HCT116 (cell line): ENCODE measurements at regions not wholly inside any gene's neighbourhood (a gene's known extent, or its start where the extent isn't known, plus 50 kb on each side); places are given as distances from the start of the nearest gene placed in this dataset.

Source experiments
- ATAC-seq: fragments of 200-7000 bp; cut with Tn5 transposase; 2 replicates; pipeline ENCODE4 v1.9.1; 2020; ENCODE audit warnings: mild to moderate bottlenecking, moderate library complexity
- BruUV-seq: library from RNA; stranded (reverse); fragments of 400-500 nt; replicated peaks from 2 replicates; lab custom pipeline; 2021; lab: Mats Ljungman, UMichigan
- CTCF ChIA-PET: fragments of 300-600 bp; sonication (Branson Sonifier 250); formaldehyde crosslinking; loops from one replicate; lab custom pipeline; 2021; ENCODE audit warnings: antibody characterized with exemption; lab: Charles Lee
- POLR2A ChIA-PET: fragments of 300-600, 350-600 bp; sonication (Branson Sonifier 250); formaldehyde crosslinking; loops from one replicate; lab custom pipeline; 2021; ENCODE audit warnings: antibody characterized with exemption; lab: Charles Lee
- RAD21 ChIA-PET, 2 experiments: fragments of 300-600 bp; sonication (Branson Sonifier 250); formaldehyde crosslinking; loops; one replicate each; lab custom pipeline; 2023; ENCODE audit warnings: low total read pairs in 2 of 2; ENCODE audit not compliant: uncharacterized antibody in 2 of 2, unreplicated experiment in 2 of 2, low non-redundant PET in 1 of 2; lab: Charles Lee
- DNase-seq: peaks from one replicate; pipeline ENCODE4 v3.0.0-alpha.2; 2010; ENCODE audit warnings: low read depth, low spot score
- H2AFZ ChIP-seq: fragments of 200-600 bp; shearing (Covaris generic), sonication (generic); 2 replicates; pipeline ENCODE4 v1.6.1; 2017; ENCODE audit warnings: low read depth, mixed run types, mixed read lengths, antibody characterized with exemption, low read length; ENCODE audit not compliant: poor library complexity, severe bottlenecking
- H3K27ac ChIP-seq: 2 replicates; pipeline ENCODE4 v1.5.1; 2012; ENCODE audit warnings: low read depth, low read length
- H3K27me3 ChIP-seq: fragments of 200-600 bp; sonication (generic); 2 replicates; pipeline ENCODE4 v1.6.1; 2016; ENCODE audit warnings: mixed run types, low read length, mixed read lengths; ENCODE audit not compliant: insufficient read depth
- H3K36me3 ChIP-seq, 2 experiments: fragments of 200-500 bp in 1 of 2; fragments of 200-600 bp in 1 of 2; sonication (Bioruptor generic) in 1 of 2; sonication (generic) in 1 of 2; 2 replicates each; pipeline versions ENCODE4 v1.5.1 to v1.6.1; 2014 to 2016; ENCODE audit warnings: low read length in 2 of 2, inconsistent platforms in 1 of 2, mixed read lengths in 1 of 2, mixed run types in 1 of 2; ENCODE audit not compliant: insufficient read depth in 2 of 2, control insufficient read depth in 1 of 2
- H3K4me1 ChIP-seq, 2 experiments: fragments of 200-600 bp in 1 of 2; sonication (generic) in 1 of 2; 2 replicates each; pipeline versions ENCODE4 v1.5.1 to v1.6.1; 2012 to 2017; ENCODE audit warnings: low read length in 2 of 2, inconsistent platforms in 1 of 2, mild to moderate bottlenecking in 1 of 2, mixed read lengths in 1 of 2, mixed run types in 1 of 2, moderate library complexity in 1 of 2; ENCODE audit not compliant: insufficient read depth in 2 of 2, control insufficient read depth in 1 of 2
- H3K4me2 ChIP-seq: fragments of 200-600 bp; sonication (generic); 2 replicates; pipeline ENCODE4 v1.6.1; 2017; ENCODE audit warnings: mixed run types, low read length, mixed read lengths
- H3K4me3 ChIP-seq, 2 experiments: fragments of 200-600 bp in 1 of 2; sonication (generic) in 1 of 2; replicated peaks in 1 of 2; 2 replicates each; pipeline ENCODE4 v1.5.1; 2011 to 2016; ENCODE audit warnings: low read length in 2 of 2, control low read depth in 1 of 2, low read depth in 1 of 2, mild to moderate bottlenecking in 1 of 2, mixed read lengths in 1 of 2, mixed run types in 1 of 2
- H3K79me2 ChIP-seq: fragments of 200-600 bp; sonication (generic); 2 replicates; pipeline ENCODE4 v1.6.1; 2017; ENCODE audit warnings: mild to moderate bottlenecking, mixed run types, low read length, moderate library complexity, mixed read lengths; ENCODE audit not compliant: insufficient read depth
- H3K9ac ChIP-seq: fragments of 200-600 bp; sonication (generic); 2 replicates; pipeline ENCODE4 v1.6.1; 2016; ENCODE audit warnings: low read length, mixed read lengths
- H3K9me2 ChIP-seq: fragments of 200-600 bp; sonication (generic), shearing (Covaris generic); 2 replicates; pipeline ENCODE4 v1.6.1; 2017; ENCODE audit warnings: mixed run types, mild to moderate bottlenecking, moderate library complexity; ENCODE audit not compliant: insufficient read depth
- H3K9me3 ChIP-seq, 2 experiments: fragments of 200-500 bp in 1 of 2; fragments of 200-600 bp in 1 of 2; sonication (Bioruptor generic) in 1 of 2; sonication (generic) in 1 of 2; 2 replicates each; pipeline ENCODE4 v1.6.1; 2014 to 2017; ENCODE audit warnings: low read length in 2 of 2, mixed read lengths in 2 of 2, inconsistent platforms in 1 of 2, low read depth in 1 of 2, mild to moderate bottlenecking in 1 of 2, mixed run types in 1 of 2, moderate library complexity in 1 of 2; ENCODE audit not compliant: control insufficient read depth in 1 of 2, insufficient read depth in 1 of 2
- H4K20me1 ChIP-seq: fragments of 200-600 bp; sonication (generic), shearing (Covaris generic); 2 replicates; pipeline ENCODE4 v1.6.1; 2017; ENCODE audit warnings: mixed run types, mild to moderate bottlenecking, moderate library complexity; ENCODE audit not compliant: insufficient read depth
- CBX3 ChIP-seq: IDR thresholded peaks from 2 replicates; pipeline ENCODE4 v1.6.1; 2012; ENCODE audit warnings: low read depth
- CEBPB ChIP-seq: IDR thresholded peaks from 2 replicates; pipeline ENCODE4 v1.6.1; 2012; ENCODE audit warnings: low read depth
- EGR1 ChIP-seq: IDR thresholded peaks from 2 replicates; pipeline ENCODE4 v1.6.1; 2012; ENCODE audit warnings: low read depth
- ELF1 ChIP-seq: IDR thresholded peaks from 2 replicates; pipeline ENCODE4 v1.6.1; 2012; ENCODE audit warnings: low read depth, borderline replicate concordance
- EZH2 ChIP-seq: fragments of 200-600 bp; sonication (generic); IDR thresholded peaks from 2 replicates; pipeline ENCODE4 v1.6.1; 2017; ENCODE audit warnings: antibody characterized with exemption, mixed run types
- FOSL1 ChIP-seq: IDR thresholded peaks from 2 replicates; pipeline ENCODE4 v1.6.1; 2012; ENCODE audit warnings: low read depth
- JUND ChIP-seq: IDR thresholded peaks from 2 replicates; pipeline ENCODE4 v1.6.1; 2012
- POLR2A ChIP-seq: IDR thresholded peaks from 2 replicates; pipeline ENCODE4 v1.7.0; 2011; ENCODE audit warnings: borderline replicate concordance; ENCODE audit not compliant: insufficient read depth, insufficient read length; ENCODE audit errors: extremely low read depth
- POLR2AphosphoS5 ChIP-seq: IDR thresholded peaks from 2 replicates; pipeline ENCODE4 v1.6.1; 2011; ENCODE audit warnings: mild to moderate bottlenecking, low read depth, low read length, moderate library complexity
- RAD21 ChIP-seq: IDR thresholded peaks from 2 replicates; pipeline ENCODE4 v1.6.1; 2012; ENCODE audit warnings: low read depth, mild to moderate bottlenecking
- SIN3A ChIP-seq: IDR thresholded peaks from 2 replicates; pipeline ENCODE4 v1.6.1; 2012; ENCODE audit warnings: low read depth
- SRF ChIP-seq: IDR thresholded peaks from 2 replicates; pipeline ENCODE4 v1.6.1; 2012; ENCODE audit warnings: low read depth
- TCF7L2 ChIP-seq: IDR thresholded peaks from 2 replicates; pipeline ENCODE4 v1.7.0; 2011; ENCODE audit warnings: borderline replicate concordance, inconsistent platforms; ENCODE audit not compliant: insufficient read depth, insufficient read length; ENCODE audit errors: extremely low read depth
- YY1 ChIP-seq: IDR thresholded peaks from 2 replicates; pipeline ENCODE4 v1.6.1; 2011; ENCODE audit warnings: low read length, low read depth, moderate library complexity, mild to moderate bottlenecking; ENCODE audit not compliant: insufficient replicate concordance; ENCODE audit errors: extremely low read depth
- ZFX ChIP-seq: fragments of 450-650 bp; IDR thresholded peaks from 2 replicates; pipeline ENCODE4 v1.6.1; 2017
- ZNF274 ChIP-seq: fragments of 200-500 bp; sonication (Bioruptor generic); IDR thresholded peaks from 2 replicates; pipeline ENCODE4 v1.6.1; 2014; ENCODE audit warnings: mild to moderate bottlenecking, low read depth, low read length, inconsistent platforms
- intact Hi-C: fragments of 100-400 bp; cut with micrococcal nuclease; formaldehyde crosslinking; loops from 2 replicates; pipeline ENCODE4 v1.10.0; 2022
- TF ChIP-seq, protein P1 (sequence below): IDR thresholded peaks from 2 replicates; pipeline ENCODE4 v1.6.1; 2012; ENCODE audit warnings: low read depth
- TF ChIP-seq, protein P2 (sequence below): IDR thresholded peaks from 2 replicates; pipeline ENCODE4 v1.6.1; 2012

DNA sequence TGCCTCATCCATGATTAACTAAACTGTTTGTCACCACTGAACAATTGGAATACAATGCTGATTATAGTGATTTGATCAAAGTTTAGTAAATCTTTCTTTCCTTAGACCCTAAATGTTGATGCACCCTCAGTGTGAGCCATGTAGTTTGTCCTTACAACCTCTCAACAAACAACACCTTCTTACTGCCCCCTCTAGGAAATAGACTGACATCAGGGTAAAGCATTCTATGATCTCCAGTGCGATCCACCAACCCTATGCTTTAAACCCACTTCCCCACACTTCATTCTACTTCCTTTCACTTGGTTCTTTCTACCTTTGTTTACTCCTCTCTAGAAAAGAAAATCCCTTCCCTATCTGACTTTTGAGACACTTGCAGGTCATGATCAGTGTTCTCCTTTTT is 1842.5 kb upstream of the PRR20A start:
- DNase-seq (no peak), ATAC-seq (no peak)
- POLR2A ChIA-PET = no interaction called here
- intact Hi-C loops = no loop called here
- TF ChIP-seq, protein P1, sequence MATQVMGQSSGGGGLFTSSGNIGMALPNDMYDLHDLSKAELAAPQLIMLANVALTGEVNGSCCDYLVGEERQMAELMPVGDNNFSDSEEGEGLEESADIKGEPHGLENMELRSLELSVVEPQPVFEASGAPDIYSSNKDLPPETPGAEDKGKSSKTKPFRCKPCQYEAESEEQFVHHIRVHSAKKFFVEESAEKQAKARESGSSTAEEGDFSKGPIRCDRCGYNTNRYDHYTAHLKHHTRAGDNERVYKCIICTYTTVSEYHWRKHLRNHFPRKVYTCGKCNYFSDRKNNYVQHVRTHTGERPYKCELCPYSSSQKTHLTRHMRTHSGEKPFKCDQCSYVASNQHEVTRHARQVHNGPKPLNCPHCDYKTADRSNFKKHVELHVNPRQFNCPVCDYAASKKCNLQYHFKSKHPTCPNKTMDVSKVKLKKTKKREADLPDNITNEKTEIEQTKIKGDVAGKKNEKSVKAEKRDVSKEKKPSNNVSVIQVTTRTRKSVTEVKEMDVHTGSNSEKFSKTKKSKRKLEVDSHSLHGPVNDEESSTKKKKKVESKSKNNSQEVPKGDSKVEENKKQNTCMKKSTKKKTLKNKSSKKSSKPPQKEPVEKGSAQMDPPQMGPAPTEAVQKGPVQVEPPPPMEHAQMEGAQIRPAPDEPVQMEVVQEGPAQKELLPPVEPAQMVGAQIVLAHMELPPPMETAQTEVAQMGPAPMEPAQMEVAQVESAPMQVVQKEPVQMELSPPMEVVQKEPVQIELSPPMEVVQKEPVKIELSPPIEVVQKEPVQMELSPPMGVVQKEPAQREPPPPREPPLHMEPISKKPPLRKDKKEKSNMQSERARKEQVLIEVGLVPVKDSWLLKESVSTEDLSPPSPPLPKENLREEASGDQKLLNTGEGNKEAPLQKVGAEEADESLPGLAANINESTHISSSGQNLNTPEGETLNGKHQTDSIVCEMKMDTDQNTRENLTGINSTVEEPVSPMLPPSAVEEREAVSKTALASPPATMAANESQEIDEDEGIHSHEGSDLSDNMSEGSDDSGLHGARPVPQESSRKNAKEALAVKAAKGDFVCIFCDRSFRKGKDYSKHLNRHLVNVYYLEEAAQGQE = no peak
- TF ChIP-seq, protein P2, sequence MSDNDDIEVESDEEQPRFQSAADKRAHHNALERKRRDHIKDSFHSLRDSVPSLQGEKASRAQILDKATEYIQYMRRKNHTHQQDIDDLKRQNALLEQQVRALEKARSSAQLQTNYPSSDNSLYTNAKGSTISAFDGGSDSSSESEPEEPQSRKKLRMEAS = no peak
- TF ChIP-seq POLR2A (no peak), POLR2AphosphoS5 (no peak), YY1 (no peak), ZNF274 (no peak), TCF7L2 (no peak), CBX3 (no peak), SRF (no peak), CEBPB (no peak), FOSL1 (no peak), EGR1 (no peak), ELF1 (no peak), JUND (no peak), RAD21 (no peak), EZH2 (no peak), SIN3A (no peak), ZFX (no peak)
- no peak overlapping the region for H3K9ac ChIP-seq
- BruUV-seq = no TSS peak
- no peaks in the 10 kb centered on the region for H3K27me3 ChIP-seq
- no peak overlapping the region for H2AFZ ChIP-seq
- H3K4me1 ChIP-seq = no peaks in the 10 kb centered on the region
- H3K36me3 ChIP-seq = no peaks in the 10 kb centered on the region
- RAD21 ChIA-PET = no interaction called here
- no peaks in the 10 kb centered on the region for H3K9me2 ChIP-seq
- no peak overlapping the region for H3K4me3 ChIP-seq
- H3K4me2 ChIP-seq = no peak overlapping the region
- H3K9me3 ChIP-seq = peaks cover 4 to 22% of the 10 kb centered on the region in 2 experiments; a peak in 2 of 4 replicates
- H4K20me1 ChIP-seq = no peaks in the 10 kb centered on the region
- CTCF ChIA-PET = no interaction called here
- H3K27ac ChIP-seq = no peak overlapping the region
- no peaks in the 10 kb centered on the region for H3K79me2 ChIP-seq
